ENCODE measurements at regions not wholly inside any gene's neighbourhood (a gene's known extent, or its start where the extent isn't known, plus 50 kb on each side); places are given as distances from the start of the nearest gene placed in this dataset.
"Not testable (repeated sequence)": the region's sequence is repeated elsewhere in the genome, so short reads cannot be mapped to it uniquely, and the experiment has no call there.

DNA sequence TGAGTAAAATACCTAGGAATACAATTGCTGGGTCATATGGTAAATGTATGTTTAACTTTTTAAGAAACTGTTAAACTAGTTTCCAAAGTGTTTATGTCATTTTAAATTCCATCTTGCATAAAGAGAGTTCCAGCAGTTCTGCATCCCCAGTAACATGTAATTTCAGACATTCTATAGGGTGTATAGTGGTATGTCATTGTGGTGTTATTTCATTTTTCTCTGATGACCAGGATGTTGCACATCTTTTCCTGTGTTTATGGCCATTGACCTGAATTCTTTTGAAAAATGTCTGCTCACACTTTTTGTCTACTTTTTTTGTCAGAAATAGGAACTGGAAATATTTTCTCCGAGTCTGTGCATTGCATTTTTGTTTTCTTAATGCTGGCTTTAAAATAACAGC, 128.9 kb downstream of the TMEM200A start:
- DNase-seq, result no peak

- no peak for DNase-seq
Measured at GRCh38 chr6:130500693-130501092, 134.9 kb downstream of the TMEM200A start.

DNA sequence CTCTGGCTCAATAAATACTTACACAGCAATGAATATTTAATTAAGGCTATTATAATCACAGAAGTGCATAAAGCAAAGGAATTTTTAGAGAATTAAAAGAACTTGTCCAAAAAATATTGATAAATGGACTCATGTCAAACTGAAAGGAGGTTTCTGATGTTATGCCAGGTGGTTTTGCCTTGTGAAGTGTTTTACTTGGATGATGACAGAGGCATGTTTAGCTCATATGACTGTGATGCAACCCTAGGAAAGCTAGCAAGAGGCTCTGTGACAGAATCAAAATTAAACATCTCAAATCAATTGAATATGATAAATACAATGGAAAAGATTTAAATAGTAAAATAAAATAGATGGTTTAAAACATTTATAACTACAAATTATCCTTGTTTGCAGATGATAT, 137.3 kb downstream of the TMEM200A start:
- DNase-seq, result no peak

GRCh38 chr6:130505808-130506598, 140.2 kb downstream of the TMEM200A start:
- no peak for DNase-seq

- DNase-seq, result not testable (repeated sequence)
Measured at GRCh38 chr6:130507005-130507665, 141.3 kb downstream of the TMEM200A start.

DNA sequence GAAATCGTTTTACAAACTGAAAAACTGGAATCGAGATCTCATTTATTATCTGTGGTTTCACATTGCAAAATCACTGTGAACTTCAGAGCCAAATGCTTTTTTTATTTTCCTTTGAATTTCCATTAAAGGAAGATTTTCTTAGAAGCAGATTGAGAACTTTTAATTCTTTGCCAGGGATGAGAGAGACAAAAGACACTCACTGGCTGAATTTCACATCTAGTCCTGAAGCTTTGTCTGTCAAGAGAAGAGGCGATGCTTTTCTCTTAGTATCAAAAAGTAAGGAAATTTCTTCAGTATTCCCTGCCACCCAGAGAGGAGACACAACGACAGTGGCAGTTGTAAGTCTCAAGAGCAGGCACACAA, 141.8 kb downstream of the TMEM200A start:
- no peak for DNase-seq

- DNase-seq, result peak; percentile 16
Measured at GRCh38 chr6:130513770-130514169, 148.0 kb downstream of the TMEM200A start.

DNA sequence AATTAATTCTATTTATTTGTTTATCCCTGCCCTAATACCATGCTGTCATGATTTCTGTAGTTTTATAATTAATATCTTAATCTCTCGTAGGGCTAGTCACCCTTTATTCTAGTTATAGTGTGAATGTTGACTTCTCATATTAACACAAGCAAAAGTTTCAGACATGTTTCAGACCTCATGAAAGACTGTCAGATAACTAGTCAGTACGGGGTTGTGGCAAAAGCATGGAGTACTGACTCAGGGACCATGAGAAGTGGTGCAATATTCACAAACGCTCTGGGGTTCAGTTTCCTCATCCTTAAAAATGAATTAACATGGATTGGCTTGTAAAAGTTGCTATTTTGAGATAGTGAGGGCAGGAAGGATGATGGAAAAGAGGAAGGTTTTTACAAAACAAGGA, 148.9 kb downstream of the TMEM200A start:
- DNase-seq, result no peak

DNA sequence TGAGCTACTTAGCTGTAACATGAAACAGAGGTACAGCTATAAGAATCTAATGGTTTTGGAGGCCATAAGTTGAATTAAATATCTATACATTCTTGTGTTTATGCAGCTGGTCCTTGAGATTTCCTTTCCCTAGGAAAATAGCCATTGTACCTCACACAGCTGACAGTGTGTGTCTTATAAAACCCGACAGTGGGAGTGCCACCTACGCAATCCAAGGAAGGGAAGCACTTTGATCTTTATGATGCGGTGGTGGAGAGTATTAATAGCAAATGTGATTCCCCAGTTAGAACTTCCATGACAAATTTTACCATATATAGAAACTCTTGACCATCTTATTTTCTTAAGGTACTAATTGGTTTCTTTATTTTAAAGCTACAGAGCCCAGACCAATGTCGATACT, 149.5 kb downstream of the TMEM200A start:
- DNase-seq, result no peak

GRCh38 chr6:130516604-130517003, 150.8 kb downstream of the TMEM200A start:
- no peak for DNase-seq

GRCh38 chr6:130517444-130517931, 151.7 kb downstream of the TMEM200A start:
- no peak for DNase-seq

DNA sequence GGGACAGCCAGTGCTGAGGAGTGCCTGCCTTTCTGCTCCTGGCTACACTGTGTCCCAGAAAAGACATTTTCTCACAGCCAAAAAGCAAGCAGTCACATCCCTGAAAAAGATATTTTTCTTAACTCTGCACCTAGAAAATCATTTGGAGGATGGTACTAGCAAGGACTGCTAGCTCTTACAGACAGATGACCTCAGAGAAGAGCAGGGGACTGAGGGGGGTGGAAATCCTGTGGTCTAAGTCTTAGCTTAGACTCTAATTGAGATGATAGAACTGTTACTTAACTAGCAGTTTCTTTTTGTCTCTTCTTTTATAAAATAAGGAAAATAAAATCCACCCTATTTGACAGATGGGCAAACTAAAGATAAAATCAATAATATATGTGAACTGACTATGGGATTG, 152.8 kb downstream of the TMEM200A start:
- DNase-seq, result no peak

- DNase-seq, result no peak
Measured at GRCh38 chr6:130520221-130520620, 154.4 kb downstream of the TMEM200A start.

- no peak for DNase-seq
Measured at GRCh38 chr6:130520801-130521200, 155.0 kb downstream of the TMEM200A start.

GRCh38 chr6:130524552-130524951, 158.7 kb downstream of the TMEM200A start:
- no peak for DNase-seq

- DNase-seq, result no peak
Measured at GRCh38 chr6:130525408-130525807, 159.6 kb downstream of the TMEM200A start.

DNA sequence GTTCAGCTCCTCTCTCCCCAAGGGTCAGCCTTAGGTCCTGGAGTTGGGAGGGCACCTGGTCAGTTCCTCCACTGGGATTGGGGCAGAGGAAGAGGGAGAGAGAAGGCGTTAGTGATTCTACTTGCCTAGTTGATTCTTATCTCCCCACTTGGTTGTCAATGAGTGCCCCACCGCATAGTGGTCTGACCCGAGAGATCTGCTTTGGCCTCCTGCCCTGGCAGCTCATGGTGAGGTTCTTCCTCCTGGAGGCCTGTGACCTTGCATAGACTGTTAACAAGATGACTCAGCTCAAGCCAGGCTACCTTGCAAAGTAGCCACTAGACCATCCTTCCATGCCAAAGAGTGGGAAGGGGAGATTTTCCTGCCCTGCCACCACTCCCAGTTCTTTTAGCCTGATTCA, 160.6 kb downstream of the TMEM200A start:
- no peak for DNase-seq

- DNase-seq, result no peak
Measured at GRCh38 chr6:130527173-130527572, 161.4 kb downstream of the TMEM200A start.

DNA sequence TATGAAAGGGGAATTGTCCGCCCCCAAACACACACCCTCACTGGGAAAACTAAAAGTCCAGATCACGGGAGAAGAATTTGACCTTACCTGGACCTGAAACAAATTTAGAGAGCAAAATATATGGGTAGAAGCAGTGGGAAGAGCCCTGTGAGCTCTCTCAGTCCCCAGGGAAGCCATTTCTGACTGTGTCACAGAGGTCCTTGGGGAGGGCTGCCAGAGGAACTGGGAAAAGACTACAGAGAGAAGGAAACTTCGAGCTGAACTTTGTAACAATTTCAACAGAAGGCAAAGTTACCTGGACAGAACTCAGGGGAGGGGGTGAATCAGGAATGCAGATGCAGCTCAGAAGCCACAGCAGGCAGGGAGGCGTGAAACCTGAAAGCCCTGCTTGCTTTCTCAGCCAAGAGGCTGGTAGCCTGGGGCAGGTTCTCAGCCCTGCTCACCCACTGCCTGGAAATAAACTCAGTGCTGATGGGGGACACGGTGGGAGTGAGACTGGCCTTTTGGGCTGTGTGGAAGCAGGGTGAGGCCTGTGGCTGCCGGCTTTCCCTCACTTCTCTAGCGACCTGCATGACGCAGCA, 163.8 kb downstream of the TMEM200A start:
- DNase-seq, result no peak

GRCh38 chr6:130534627-130535026, 168.8 kb downstream of the TMEM200A start:
- DNase-seq, result no peak

DNA sequence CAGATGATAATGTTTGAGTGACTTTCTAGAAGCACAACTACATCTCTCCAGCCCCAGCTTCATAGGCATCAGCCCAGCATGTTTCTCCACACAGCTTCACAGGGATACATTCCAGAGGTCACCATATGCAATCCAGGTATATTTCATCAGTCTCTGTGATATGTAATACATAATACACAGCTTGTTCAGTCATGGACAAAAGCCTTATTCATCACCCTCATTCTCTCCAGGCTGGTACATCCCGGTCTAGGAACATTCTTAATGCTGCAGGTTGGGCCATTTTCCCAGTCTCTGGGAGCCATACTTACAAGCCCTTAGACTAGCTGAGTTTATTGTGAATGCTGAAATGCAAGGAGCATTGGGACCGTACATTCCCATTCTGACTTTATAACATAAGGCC, 169.4 kb downstream of the TMEM200A start:
- DNase-seq, result no peak

DNA sequence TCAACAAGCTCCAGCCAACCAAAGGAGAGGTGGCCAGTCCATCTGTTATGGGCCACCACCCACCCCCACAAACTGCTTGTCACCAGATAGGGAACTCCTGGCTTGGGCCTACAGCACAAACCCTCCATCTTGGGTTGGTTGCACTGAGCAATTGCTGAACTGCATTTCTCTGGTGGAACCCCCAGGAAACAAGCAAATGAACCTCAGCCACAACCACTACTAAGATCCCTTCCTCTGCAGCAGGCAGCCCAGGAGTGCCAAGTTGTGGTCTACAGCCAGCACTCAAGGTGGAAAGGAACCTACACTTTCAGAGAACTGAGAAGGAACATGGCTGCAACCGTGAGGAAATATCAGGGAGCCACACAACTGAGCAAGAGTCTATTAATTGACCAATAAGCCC, 171.6 kb downstream of the TMEM200A start:
- no peak for DNase-seq

GRCh38 chr6:130547723-130548122, 181.9 kb downstream of the TMEM200A start:
- no peak for DNase-seq

DNA sequence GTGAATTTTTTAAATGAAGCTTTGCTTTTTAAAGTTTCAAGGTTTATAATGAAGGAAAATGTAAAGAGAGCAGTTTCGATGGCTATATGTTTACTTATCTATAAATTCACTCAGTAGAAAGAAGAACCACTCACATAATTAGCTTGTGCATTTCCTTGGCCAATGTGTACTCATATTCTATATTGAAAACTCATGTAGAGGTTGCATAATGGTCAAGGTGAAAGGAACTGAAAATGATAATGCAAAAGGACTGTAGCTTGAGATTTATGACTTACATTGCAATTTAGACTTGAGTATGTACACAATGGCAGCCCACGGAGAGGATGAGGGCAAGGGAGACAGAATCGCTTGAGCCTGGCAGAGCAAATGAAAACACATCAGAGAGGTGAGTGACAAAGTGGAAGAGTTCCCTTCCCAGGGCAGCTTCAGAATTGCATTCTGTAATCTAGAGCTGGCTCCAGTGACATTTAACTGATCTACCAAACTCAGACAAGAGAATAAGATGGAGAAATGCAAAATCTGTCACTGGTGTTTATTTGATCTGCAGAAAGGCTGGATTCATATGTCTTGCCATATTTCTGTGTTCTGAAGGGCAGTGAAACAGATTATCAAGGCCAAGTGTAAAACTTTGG, 191.8 kb downstream of the TMEM200A start:
- DNase-seq, result peak; percentile 85

Data from DMS153 (cell line).